ENCODE measurements at regions not wholly inside any gene's neighbourhood (a gene's known extent, or its start where the extent isn't known, plus 50 kb on each side); places are given as distances from the start of the nearest gene placed in this dataset.

- CTCF ChIA-PET, result no interaction called here
- H3K27me3 ChIP-seq (ENCODE audit: control insufficient read depth, insufficient read depth, low read length), result no peaks in the 10 kb centered on the region
- TF ChIP-seq CTCF (IDR thresholded peaks at IDR 0.05; ENCODE audit: insufficient read depth, low read depth, low read length), result no peak
These were observed 216.8 kb upstream of the KLF6 start for GRCh38 chr10:4001811-4002210.

GRCh38 chr10:3999642-4000041 lies 214.6 kb upstream of the KLF6 start:
- no peaks in the 10 kb centered on the region for H3K36me3 ChIP-seq (ENCODE audit: control insufficient read depth, insufficient read depth, low read length)
- CTCF ChIA-PET, result no interaction called here
- POLR2A ChIA-PET, result no interaction called here

More at GRCh38 chr10:4001811-4002210, 216.8 kb upstream of the KLF6 start:
- POLR2A ChIA-PET, result no interaction called here
- DNase-seq (ENCODE audit: low read depth), result no peak
- H3K36me3 ChIP-seq (ENCODE audit: control insufficient read depth, insufficient read depth, low read length), result no peaks in the 10 kb centered on the region
- no peak overlapping the region for H3K4me3 ChIP-seq (ENCODE audit: low read depth, low read length)

GRCh38 chr10:3996697-3997096 lies 211.7 kb upstream of the KLF6 start:
- ChIA-PET POLR2A (no interaction called here), CTCF (interaction anchor here (1.6 kb wide), 1 partner anchor 8 kb away, joined by 3 read pairs; no protein-coding TSS in a partner anchor)
- no peak for TF ChIP-seq CTCF (IDR thresholded peaks at IDR 0.05; ENCODE audit: insufficient read depth, low read depth, low read length)

More at GRCh38 chr10:3999642-4000041, 214.6 kb upstream of the KLF6 start:
- Histone ChIP-seq H3K27me3 (ENCODE audit: control insufficient read depth, insufficient read depth, low read length) (no peaks in the 10 kb centered on the region), H3K4me3 (ENCODE audit: low read depth, low read length) (no peak overlapping the region)
- no peak for TF ChIP-seq CTCF (IDR thresholded peaks at IDR 0.05; ENCODE audit: insufficient read depth, low read depth, low read length)
- DNase-seq (ENCODE audit: low read depth), result no peak

GRCh38 chr10:3995302-3996210 lies 210.5 kb upstream of the KLF6 start:
- CTCF ChIA-PET, result interaction anchor here (1.6 kb wide), 1 partner anchor 10 kb away, joined by 3 read pairs; no protein-coding TSS in a partner anchor
- no peaks in the 10 kb centered on the region for H3K36me3 ChIP-seq (ENCODE audit: control insufficient read depth, insufficient read depth, low read length)
- H3K27me3 ChIP-seq (ENCODE audit: control insufficient read depth, insufficient read depth, low read length), result no peaks in the 10 kb centered on the region
- no peak for TF ChIP-seq CTCF (IDR thresholded peaks at IDR 0.05; ENCODE audit: insufficient read depth, low read depth, low read length)
- H3K4me3 ChIP-seq (ENCODE audit: low read depth, low read length), result no peak overlapping the region
- POLR2A ChIA-PET, result no interaction called here
- DNase-seq (ENCODE audit: low read depth), result peak; percentile 60

More at GRCh38 chr10:3996697-3997096, 211.7 kb upstream of the KLF6 start:
- Histone ChIP-seq H3K4me3 (ENCODE audit: low read depth, low read length) (no peak overlapping the region), H3K36me3 (ENCODE audit: control insufficient read depth, insufficient read depth, low read length) (no peaks in the 10 kb centered on the region), H3K27me3 (ENCODE audit: control insufficient read depth, insufficient read depth, low read length) (no peaks in the 10 kb centered on the region)
- DNase-seq (ENCODE audit: low read depth), result no peak

- CTCF ChIA-PET, result interaction anchor here (1.2 kb wide), 1 partner anchor 123 kb away, joined by 4 read pairs; no protein-coding TSS in a partner anchor
These were observed 207.6 kb upstream of the KLF6 start for GRCh38 chr10:3992382-3993178.

More at GRCh38 chr10:3992382-3993178, 207.6 kb upstream of the KLF6 start:
- POLR2A ChIA-PET, result no interaction called here
- no peaks in the 10 kb centered on the region for H3K27me3 ChIP-seq (ENCODE audit: control insufficient read depth, insufficient read depth, low read length)
- no peak for DNase-seq (ENCODE audit: low read depth)
- no peaks in the 10 kb centered on the region for H3K36me3 ChIP-seq (ENCODE audit: control insufficient read depth, insufficient read depth, low read length)
- no peak for TF ChIP-seq CTCF (IDR thresholded peaks at IDR 0.05; ENCODE audit: insufficient read depth, low read depth, low read length)
- H3K4me3 ChIP-seq (ENCODE audit: low read depth, low read length), result no peak overlapping the region
